ENCODE measurements at regions not wholly inside any gene's neighbourhood (a gene's known extent, or its start where the extent isn't known, plus 50 kb on each side); places are given as distances from the start of the nearest gene placed in this dataset.

- DNase-seq (ENCODE audit: extremely low read depth in 1 of 11, low read depth in 9 of 11, low spot score in 4 of 11): no peak
Measured at GRCh38 chr9:80375477-80375876, 803.7 kb downstream of the TLE4 start.

- DNase-seq (ENCODE audit: extremely low read depth in 1 of 11, low read depth in 9 of 11, low spot score in 4 of 11): no peak
Measured at GRCh38 chr9:80369641-80370040, 797.9 kb downstream of the TLE4 start.

DNA sequence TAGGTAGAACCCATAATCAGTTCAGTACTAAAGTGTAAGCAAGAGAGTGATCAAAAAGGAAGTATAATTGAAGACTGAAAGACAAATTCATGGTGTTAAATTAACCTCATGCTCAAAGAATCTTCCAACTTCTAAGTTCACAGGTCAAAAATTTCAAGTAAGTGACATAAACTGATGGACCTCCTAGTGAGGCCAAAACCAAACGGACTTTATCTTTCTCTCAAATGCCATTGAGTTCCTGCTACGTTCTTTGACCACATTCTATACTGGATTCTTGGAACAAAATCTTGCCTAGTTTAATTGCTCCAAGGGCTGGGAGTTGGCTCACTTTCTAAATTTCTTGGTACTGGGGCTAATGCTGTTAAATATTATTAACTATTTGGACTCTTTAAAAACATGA, 794.9 kb downstream of the TLE4 start:
- no peak for DNase-seq (ENCODE audit: extremely low read depth in 1 of 11, low read depth in 9 of 11, low spot score in 4 of 11)

- no peak for DNase-seq (ENCODE audit: extremely low read depth in 1 of 11, low read depth in 9 of 11, low spot score in 4 of 11)
Measured at GRCh38 chr9:80359941-80360881, 788.4 kb downstream of the TLE4 start.

GRCh38 chr9:80359291-80359690, 787.5 kb downstream of the TLE4 start:
- DNase-seq (ENCODE audit: extremely low read depth in 1 of 11, low read depth in 9 of 11, low spot score in 4 of 11): no peak

GRCh38 chr9:80352967-80353366, 781.2 kb downstream of the TLE4 start:
- no peak for DNase-seq (ENCODE audit: extremely low read depth in 1 of 11, low read depth in 9 of 11, low spot score in 4 of 11)

DNA sequence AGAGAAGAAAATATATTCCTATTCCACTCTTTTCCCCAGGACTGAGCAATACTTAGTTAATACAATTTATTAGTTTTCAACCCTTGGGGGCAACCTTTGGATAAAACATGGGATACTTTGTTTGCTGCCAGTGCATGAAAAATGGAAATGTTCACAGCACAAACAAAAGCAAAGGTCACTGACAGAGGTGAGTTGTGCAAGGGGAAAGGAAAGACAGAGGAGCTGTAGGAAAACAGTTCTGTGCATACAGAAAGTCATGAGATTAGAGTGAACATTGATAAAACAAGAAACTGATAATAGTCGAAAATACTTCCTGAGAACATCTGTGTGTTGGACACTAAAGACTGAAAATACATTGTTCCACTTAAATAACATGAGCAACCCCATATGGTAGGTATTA, 779.8 kb downstream of the TLE4 start:
- DNase-seq (ENCODE audit: extremely low read depth in 1 of 11, low read depth in 9 of 11, low spot score in 4 of 11): no peak

- no peak for DNase-seq (ENCODE audit: extremely low read depth in 1 of 11, low read depth in 9 of 11, low spot score in 4 of 11)
Measured at GRCh38 chr9:80326105-80326504, 754.3 kb downstream of the TLE4 start.

DNA sequence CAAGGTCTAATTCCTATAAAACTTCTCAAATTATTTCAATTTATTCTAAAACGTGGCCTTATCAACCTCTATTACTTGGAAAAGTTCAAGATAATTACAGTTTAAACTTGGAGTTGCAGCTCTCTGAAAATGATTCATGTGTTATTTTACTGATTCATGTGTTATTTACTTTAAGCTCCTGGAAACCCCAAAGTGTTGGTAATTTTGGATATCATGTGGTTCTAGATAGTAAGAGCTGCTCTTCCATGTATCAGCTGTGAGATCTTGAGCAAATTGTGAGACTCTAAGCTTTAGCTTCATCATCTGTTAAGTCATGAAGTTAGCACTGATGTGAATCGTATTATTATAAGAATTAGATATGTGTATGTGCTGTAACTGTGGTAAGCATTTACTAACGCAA, 749.2 kb downstream of the TLE4 start:
- DNase-seq (ENCODE audit: extremely low read depth in 1 of 11, low read depth in 9 of 11, low spot score in 4 of 11): no peak

GRCh38 chr9:80320480-80320879, 748.7 kb downstream of the TLE4 start:
- DNase-seq (ENCODE audit: extremely low read depth in 1 of 11, low read depth in 9 of 11, low spot score in 4 of 11): no peak

GRCh38 chr9:80305136-80305535, 733.4 kb downstream of the TLE4 start:
- DNase-seq (ENCODE audit: extremely low read depth in 1 of 11, low read depth in 9 of 11, low spot score in 4 of 11): no peak

DNA sequence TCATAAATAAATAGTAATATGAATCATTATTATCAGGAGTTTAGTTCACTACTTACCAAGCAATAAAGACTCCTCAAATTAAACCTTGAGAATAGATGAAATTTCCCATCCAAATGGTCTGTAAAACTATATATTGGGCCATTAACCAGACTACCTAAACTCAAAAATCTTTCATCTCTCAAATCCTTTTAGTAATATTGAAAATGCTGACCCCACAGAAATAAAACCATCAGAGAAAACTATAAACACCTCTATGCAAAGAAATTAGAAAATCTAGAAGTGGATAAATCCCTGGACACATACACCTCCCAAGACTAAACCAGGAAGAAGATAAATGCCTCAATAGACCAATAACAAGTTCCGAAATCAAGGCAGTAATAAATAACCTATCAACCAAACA, 723.2 kb downstream of the TLE4 start:
- DNase-seq (ENCODE audit: extremely low read depth in 1 of 11, low read depth in 9 of 11, low spot score in 4 of 11): no peak

DNA sequence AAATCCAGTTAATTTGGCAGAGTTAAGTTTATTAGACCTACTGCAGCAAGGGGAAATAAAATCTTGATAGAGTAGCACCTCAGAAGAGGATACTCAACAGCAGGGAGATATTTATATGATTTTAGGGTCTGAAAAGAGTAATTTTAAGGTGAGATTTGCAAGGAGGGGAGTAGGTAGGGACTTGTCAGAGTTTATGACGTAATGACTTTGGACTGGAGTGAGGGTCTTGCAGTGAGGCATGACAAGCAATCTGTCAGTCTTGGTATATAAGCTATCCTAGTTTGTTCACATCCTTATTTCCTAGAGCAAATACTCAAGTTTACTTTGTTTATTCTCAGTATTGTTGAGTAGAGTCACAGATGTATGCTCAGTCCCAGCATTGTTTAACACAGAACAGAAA, 722.6 kb downstream of the TLE4 start:
- DNase-seq (ENCODE audit: extremely low read depth in 1 of 11, low read depth in 9 of 11, low spot score in 4 of 11): no peak

DNA sequence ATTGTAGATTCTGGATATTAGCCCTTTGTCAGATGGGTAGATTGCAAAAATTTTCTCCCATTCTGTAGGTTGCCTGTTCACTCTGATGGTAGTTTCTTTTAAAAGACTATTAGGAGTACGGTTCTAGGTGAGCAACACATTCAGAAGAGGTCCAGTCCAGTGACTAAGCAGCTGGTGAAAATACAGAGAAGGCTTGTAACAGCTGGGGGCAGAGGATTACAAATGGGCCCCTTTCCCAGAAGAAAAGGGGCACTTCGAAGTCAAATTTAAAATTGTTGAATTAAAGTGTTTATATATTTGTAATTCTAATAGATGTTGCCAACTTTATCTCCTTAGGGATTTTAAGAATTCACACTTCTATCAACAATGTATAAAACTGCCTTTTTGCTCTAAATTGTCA, 720.5 kb downstream of the TLE4 start:
- no peak for DNase-seq (ENCODE audit: extremely low read depth in 1 of 11, low read depth in 9 of 11, low spot score in 4 of 11)

DNA sequence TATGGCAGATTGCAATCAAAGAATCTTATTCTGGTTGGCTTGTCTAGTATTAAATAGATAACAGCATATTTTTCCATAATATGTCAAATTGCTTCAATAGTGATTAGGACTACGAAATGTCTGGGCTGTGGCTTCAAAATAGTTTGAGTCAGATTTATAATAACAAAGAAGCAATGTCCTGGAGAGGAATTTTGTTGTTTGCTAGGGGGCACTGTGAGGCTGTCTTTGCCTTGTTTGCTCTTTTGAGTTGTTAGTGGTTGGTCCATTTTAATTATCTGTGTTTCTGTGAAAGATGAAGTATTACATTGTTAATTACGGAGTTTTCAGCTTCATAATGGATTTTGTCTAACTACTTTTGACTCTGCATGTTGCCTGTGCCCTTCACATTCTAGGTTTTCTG, 713.6 kb downstream of the TLE4 start:
- DNase-seq (ENCODE audit: extremely low read depth in 1 of 11, low read depth in 9 of 11, low spot score in 4 of 11): peak in 3 of 11 donors; percentile 7 to 29 (median 18)

DNA sequence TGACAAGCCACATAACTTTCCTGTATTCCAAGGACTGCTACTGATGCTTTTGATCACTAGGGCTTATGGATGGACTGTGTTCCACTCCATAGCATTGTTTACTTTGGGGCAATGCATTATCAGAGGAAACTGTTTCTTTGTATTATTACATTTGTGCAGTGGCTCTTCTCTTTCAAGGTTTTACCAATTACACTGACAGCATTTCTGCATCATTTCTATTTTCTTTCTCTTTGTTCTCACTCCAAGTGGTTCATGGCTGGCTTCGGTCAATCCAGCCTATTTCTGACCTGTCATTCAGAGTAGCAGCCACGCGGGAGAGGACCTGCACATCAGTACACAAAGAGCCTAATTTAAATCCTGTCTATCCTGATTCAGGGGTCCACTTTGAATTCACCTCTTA, 711.0 kb downstream of the TLE4 start:
- DNase-seq (ENCODE audit: extremely low read depth in 1 of 11, low read depth in 9 of 11, low spot score in 4 of 11): no peak

GRCh38 chr9:80259079-80259478, 687.3 kb downstream of the TLE4 start:
- DNase-seq (ENCODE audit: extremely low read depth in 1 of 11, low read depth in 9 of 11, low spot score in 4 of 11): no peak

- no peak for DNase-seq (ENCODE audit: extremely low read depth in 1 of 11, low read depth in 9 of 11, low spot score in 4 of 11)
Measured at GRCh38 chr9:80251778-80252177, 680.0 kb downstream of the TLE4 start.

GRCh38 chr9:80242022-80242421, 670.3 kb downstream of the TLE4 start:
- no peak for DNase-seq (ENCODE audit: extremely low read depth in 1 of 11, low read depth in 9 of 11, low spot score in 4 of 11)

- DNase-seq (ENCODE audit: extremely low read depth in 1 of 11, low read depth in 9 of 11, low spot score in 4 of 11): no peak
Measured at GRCh38 chr9:80235752-80236151, 664.0 kb downstream of the TLE4 start.

- DNase-seq (ENCODE audit: extremely low read depth in 1 of 11, low read depth in 9 of 11, low spot score in 4 of 11): no peak
Measured at GRCh38 chr9:80233906-80234305, 662.1 kb downstream of the TLE4 start.

Data from renal cortex interstitium (tissue), 11 donors.